ENCODE measurements at regions not wholly inside any gene's neighbourhood (a gene's known extent, or its start where the extent isn't known, plus 50 kb on each side); places are given as distances from the start of the nearest gene placed in this dataset.
A peak's percentile ranks its signal among the peaks of the same experiment; 100 is the strongest.

DNA sequence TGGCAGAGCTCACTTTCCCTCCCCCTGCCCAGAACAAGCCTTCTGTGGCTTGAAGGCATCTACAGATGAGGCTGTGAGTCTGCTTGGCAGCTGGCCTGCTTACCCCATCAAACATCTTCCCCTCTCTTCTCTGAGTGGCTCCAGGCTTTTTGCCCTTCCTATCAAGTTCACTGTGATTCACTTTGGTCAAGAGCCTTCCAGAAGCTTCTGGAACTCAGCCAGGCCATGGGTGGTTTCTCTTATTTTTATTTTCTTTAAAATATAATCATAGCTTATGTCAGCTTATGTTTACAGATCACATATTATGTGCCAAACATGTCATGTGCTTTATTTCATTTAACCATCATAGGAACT lies 267.0 kb downstream of the SEC61B start:
- no peaks in the 10 kb centered on the region for H3K36me3 ChIP-seq (ENCODE audit: insufficient read depth, low read length)
- Mint-ChIP-seq H3K4me3 (no peak overlapping the region), H3K36me3 (ENCODE audit: low read depth) (no peaks in the 10 kb centered on the region), H3K27me3 (peaks cover 37% of the 10 kb centered on the region), H3K9me3 (no peaks in the 10 kb centered on the region), H3K27ac (no peak overlapping the region), H3K4me1 (ENCODE audit: low read depth) (no peaks in the 10 kb centered on the region)
- DNase-seq = no peak
- intact Hi-C loops (cut with DNase I, micrococcal nuclease) = no loop called here
- no peak overlapping the region for H3K27ac ChIP-seq (ENCODE audit: low read depth in 1 of 2, low read length in 2 of 2)
- no peak overlapping the region for H3K4me3 ChIP-seq (ENCODE audit: low read length)
- CTCF ChIA-PET = no interaction called here
- no peak for ATAC-seq (ENCODE audit: poor library complexity)
- POLR2A ChIA-PET = no interaction called here
- H3K9me3 ChIP-seq (ENCODE audit: control insufficient read depth in 1 of 2, insufficient read depth in 1 of 2, low read length in 2 of 2) = no peaks in the 10 kb centered on the region
- peaks cover 5 to 6% of the 10 kb centered on the region in 2 experiments for H3K27me3 ChIP-seq (ENCODE audit: control insufficient read depth in 1 of 2, insufficient read depth in 2 of 2, low read length in 2 of 2)
- TF ChIP-seq, protein P1, sequence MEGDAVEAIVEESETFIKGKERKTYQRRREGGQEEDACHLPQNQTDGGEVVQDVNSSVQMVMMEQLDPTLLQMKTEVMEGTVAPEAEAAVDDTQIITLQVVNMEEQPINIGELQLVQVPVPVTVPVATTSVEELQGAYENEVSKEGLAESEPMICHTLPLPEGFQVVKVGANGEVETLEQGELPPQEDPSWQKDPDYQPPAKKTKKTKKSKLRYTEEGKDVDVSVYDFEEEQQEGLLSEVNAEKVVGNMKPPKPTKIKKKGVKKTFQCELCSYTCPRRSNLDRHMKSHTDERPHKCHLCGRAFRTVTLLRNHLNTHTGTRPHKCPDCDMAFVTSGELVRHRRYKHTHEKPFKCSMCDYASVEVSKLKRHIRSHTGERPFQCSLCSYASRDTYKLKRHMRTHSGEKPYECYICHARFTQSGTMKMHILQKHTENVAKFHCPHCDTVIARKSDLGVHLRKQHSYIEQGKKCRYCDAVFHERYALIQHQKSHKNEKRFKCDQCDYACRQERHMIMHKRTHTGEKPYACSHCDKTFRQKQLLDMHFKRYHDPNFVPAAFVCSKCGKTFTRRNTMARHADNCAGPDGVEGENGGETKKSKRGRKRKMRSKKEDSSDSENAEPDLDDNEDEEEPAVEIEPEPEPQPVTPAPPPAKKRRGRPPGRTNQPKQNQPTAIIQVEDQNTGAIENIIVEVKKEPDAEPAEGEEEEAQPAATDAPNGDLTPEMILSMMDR (IDR thresholded peaks at IDR 0.05) = no peak
- H3K4me1 ChIP-seq (ENCODE audit: insufficient read depth, low read length) = no peaks in the 10 kb centered on the region

DNA sequence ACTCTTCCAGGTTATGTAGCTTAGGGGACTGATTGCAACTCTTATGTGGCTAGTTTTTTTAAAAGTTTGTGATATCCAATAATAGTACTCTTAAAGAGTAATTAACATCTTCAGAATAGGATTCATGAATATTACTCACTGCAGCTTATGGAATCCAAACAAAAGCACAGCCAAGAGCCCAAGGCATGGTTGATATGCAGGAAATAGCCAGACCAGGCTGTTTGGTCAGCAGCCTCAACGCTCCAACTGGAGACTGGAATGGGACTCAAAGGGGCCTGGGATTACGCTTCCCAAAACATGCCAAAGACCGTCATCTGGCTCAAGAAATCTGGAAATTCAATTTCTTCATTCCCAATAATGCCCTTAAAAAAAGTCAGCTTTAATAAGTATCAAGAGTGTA lies 268.6 kb downstream of the SEC61B start:
- Mint-ChIP-seq H3K4me3 (no peak overlapping the region), H3K9me3 (no peaks in the 10 kb centered on the region), H3K4me1 (ENCODE audit: low read depth) (no peaks in the 10 kb centered on the region), H3K27me3 (peaks cover 38% of the 10 kb centered on the region), H3K36me3 (ENCODE audit: low read depth) (no peaks in the 10 kb centered on the region), H3K27ac (no peak overlapping the region)
- intact Hi-C loops (cut with DNase I, micrococcal nuclease) = no loop called here
- Histone ChIP-seq H3K27me3 (ENCODE audit: control insufficient read depth in 1 of 2, insufficient read depth in 2 of 2, low read length in 2 of 2) (peaks cover 5 to 6% of the 10 kb centered on the region in 2 experiments), H3K36me3 (ENCODE audit: insufficient read depth, low read length) (no peaks in the 10 kb centered on the region), H3K4me3 (ENCODE audit: low read length) (no peak overlapping the region), H3K4me1 (ENCODE audit: insufficient read depth, low read length) (no peaks in the 10 kb centered on the region), H3K9me3 (ENCODE audit: control insufficient read depth in 1 of 2, insufficient read depth in 1 of 2, low read length in 2 of 2) (no peaks in the 10 kb centered on the region), H3K27ac (ENCODE audit: low read depth in 1 of 2, low read length in 2 of 2) (no peak overlapping the region)
- CTCF ChIA-PET = no interaction called here
- no peak for DNase-seq
- TF ChIP-seq, protein P1 (IDR thresholded peaks at IDR 0.05) = no peak
- ATAC-seq (ENCODE audit: poor library complexity) = no peak
- POLR2A ChIA-PET = no interaction called here

DNA sequence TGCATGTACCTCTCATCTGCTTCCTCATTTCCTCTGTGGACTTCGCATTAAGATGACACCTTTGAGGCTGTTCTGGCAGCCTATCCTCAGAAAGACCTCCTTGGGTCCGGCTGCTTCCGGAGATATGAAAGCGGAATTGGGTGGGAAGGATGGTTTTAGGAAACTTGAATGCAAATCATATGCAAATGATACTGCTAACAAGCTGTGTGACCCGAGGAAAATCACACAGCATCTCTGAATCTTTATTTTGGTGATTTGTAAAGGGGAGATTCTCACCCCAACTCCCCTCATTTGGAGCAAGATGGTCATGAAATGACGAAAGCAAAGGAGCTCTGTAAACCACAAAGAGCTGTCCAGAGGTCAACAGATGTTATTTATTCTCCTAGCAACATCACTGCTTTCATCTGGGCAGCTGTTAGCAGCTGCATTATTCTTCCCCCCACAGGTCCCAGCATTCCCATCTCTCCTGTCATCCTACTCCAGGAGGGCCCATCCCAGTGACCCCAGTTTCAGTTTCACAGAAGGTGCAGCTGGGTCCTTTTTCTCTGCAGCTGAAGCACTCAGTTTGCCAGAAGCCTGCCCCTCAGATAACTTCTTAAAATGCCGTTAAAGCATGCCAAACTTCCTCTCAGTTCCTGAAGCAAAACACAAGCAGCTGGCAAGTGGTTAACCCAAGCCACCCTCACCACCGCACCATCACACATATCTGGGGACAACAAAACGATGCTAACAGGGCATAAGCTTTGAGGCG lies 269.5 kb downstream of the SEC61B start:
- Mint-ChIP-seq H3K4me1 (ENCODE audit: low read depth) (no peaks in the 10 kb centered on the region), H3K27me3 (peaks cover 42% of the 10 kb centered on the region), H3K36me3 (ENCODE audit: low read depth) (no peaks in the 10 kb centered on the region), H3K9me3 (no peaks in the 10 kb centered on the region), H3K4me3 (no peak overlapping the region), H3K27ac (no peak overlapping the region)
- no peak overlapping the region for H3K4me3 ChIP-seq (ENCODE audit: low read length)
- peaks cover 0 to 5% of the 10 kb centered on the region in 2 experiments for H3K27me3 ChIP-seq (ENCODE audit: control insufficient read depth in 1 of 2, insufficient read depth in 2 of 2, low read length in 2 of 2)
- no peaks in the 10 kb centered on the region for H3K36me3 ChIP-seq (ENCODE audit: insufficient read depth, low read length)
- intact Hi-C loops (cut with DNase I, micrococcal nuclease) = no loop called here
- DNase-seq (peak in 1 of 14 experiments; percentile 11), ATAC-seq (ENCODE audit: poor library complexity) (no peak)
- H3K27ac ChIP-seq (ENCODE audit: low read depth in 1 of 2, low read length in 2 of 2) = no peak overlapping the region
- CTCF ChIA-PET = no interaction called here
- H3K9me3 ChIP-seq (ENCODE audit: control insufficient read depth in 1 of 2, insufficient read depth in 1 of 2, low read length in 2 of 2) = no peaks in the 10 kb centered on the region
- TF ChIP-seq, protein P1 (IDR thresholded peaks at IDR 0.05) = no peak
- no peaks in the 10 kb centered on the region for H3K4me1 ChIP-seq (ENCODE audit: insufficient read depth, low read length)
- POLR2A ChIA-PET = no interaction called here

All from CD4-positive, alpha-beta T cell (primary cell).